ENCODE measurements at regions not wholly inside any gene's neighbourhood (a gene's known extent, or its start where the extent isn't known, plus 50 kb on each side); places are given as distances from the start of the nearest gene placed in this dataset.

DNA sequence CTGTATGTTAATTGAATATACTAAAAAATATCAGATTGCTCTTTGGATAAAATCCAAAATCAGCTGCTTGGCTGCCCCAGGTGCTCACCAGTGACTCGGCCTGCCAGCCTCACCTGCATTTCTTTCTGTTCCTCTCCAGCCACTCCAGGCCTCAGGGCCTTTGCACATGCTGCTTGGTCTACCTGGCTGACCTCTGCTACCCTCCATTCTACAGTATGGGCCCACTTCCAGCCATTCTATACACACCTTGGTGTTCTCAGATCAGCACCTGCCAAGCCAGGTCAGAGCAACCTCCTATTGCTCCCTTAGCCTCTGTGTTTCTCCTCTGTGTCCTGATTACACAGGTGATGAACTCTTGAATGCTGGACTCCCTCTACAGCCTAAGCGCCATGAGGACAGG, 106.6 kb upstream of the TWIST2 start:
- no peak for TF ChIP-seq CREB5 (CRISPR knock-in tag; IDR thresholded peaks at IDR 0.05; ENCODE audit: low read depth)
- no peak for TF ChIP-seq ZFP3 (CRISPR knock-in tag; IDR thresholded peaks at IDR 0.05)
- no peak for TF ChIP-seq ZC3H10 (CRISPR knock-in tag; IDR thresholded peaks at IDR 0.05)
- TF ChIP-seq ISL1 (CRISPR knock-in tag; IDR thresholded peaks at IDR 0.05), result no peak
